ENCODE measurements at regions not wholly inside any gene's neighbourhood (a gene's known extent, or its start where the extent isn't known, plus 50 kb on each side); places are given as distances from the start of the nearest gene placed in this dataset.
"Not testable (repeated sequence)": the region's sequence is repeated elsewhere in the genome, so short reads cannot be mapped to it uniquely, and the experiment has no call there.

DNA sequence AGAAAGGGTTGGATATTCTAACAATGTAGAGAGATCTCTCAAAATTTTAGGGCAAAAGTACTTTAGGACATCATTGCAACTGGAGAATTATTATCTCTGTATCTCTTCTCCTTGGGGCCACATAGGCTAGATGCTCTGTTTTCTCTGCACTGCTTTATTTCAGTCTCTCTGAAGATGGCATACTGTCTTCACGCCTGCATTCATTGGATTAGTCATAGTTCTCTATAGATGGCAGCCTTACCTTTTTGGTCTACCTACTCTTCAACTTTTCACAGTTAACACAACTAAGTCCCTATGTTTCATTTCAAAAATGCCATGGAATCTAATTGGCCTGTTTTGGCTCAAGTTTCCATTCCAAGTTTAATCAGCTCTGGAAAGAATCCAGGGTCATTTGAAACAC lies 1623.3 kb upstream of the B3GALT2 start:
- no peak for DNase-seq (ENCODE audit: low spot score)

DNA sequence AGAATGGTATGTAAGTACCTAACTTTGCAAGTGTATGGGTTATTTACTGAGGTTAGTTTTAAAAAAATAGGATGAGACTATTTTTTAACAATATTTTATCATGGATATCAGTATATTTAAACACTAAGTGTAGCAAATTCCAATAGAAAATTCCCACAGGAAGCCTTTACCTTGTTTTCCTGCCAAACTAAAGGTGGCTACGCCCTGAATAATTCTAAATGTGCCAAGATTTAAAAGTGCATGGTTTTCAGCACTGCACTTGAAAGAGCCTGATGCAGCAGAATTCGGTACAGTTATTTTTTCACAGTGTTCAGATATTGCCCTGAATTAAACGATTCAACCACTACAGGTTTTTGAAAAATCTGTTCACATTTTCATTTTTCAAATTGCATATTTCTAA lies 1622.8 kb upstream of the B3GALT2 start:
- no peak for DNase-seq (ENCODE audit: low spot score)

DNA sequence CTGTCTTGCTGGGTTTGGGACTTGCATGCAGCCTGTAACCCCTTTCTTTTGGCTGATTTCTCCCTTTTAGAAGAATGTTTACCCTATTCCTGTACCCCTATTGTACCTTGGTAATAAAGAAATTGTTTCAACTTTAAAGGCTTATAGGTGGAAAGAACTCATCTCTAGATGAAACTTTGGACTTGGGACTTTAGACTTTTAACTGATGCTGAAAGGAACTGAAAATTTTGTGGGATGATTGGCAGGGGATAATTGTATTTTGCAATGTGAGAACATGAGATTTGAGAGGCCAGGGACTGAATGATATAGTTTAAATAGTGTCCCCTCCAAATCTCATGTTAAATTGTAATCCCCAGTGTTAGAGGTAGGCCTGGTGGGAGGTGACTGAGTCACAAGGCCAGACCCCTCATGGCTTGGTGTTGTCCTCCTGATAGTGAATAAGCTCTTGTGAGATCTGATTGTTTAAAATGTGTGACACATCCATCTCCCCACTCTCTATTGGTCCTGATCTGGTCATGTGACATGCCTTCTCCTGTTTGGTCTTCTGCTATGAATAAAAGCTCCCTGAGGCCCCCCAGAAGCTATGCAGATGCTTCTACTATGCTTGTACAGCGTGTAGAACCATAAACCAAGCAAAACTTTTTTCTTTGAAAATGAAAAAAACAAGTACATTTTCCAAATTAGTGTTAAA lies 1621.3 kb upstream of the B3GALT2 start:
- no peak for DNase-seq (ENCODE audit: low spot score)

DNA sequence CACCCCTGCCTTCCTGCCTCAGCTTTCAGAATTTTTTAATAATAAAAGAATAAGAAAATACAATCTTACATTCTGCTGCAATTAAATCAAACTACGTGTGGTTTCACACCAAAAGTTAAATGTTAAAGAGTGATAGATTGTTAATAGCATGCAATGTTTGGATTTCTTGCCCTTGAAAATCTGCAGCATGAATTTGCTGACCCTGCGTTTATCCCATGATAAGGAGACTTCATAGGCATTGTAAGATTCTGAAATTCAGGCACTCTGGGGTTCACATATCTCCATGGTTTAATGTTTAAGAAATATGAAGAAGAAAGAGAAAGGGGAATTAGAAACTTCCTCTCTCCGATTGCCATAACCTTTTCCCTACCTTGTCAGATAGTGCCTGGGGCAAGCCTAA lies 1616.2 kb upstream of the B3GALT2 start:
- DNase-seq (ENCODE audit: low spot score) = no peak

DNA sequence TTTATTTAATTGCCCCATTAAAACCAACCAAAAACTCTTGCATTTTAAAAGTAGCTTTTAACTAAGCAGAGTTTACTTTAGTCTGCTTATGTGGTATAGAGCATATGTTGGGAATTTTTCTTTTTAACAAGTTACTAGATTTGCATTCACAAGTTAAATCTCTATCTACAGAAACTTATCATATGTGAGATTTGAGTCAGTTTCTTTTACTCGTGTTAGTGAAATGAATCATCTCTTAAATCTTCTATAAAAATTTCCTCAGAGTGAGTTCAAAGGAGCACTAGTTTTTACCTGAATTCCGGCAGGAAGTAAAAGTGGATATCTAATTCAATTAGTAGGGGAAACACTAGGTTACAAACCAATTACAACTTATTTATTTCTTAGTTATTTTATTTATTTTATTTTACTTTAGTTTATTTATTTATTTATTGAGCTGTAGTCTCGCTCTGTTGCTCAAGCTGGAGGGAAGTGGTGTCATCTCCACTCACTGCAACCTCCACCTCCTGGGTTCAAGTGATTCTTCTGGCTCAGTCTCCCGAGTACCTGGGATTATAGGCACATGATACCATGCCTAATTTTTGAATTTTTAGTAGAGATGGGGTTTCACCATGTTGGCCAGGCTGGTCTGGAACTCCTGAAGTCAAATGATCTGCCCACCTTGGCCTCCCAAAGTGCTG lies 1609.6 kb upstream of the B3GALT2 start:
- DNase-seq (ENCODE audit: low spot score) = no peak

DNA sequence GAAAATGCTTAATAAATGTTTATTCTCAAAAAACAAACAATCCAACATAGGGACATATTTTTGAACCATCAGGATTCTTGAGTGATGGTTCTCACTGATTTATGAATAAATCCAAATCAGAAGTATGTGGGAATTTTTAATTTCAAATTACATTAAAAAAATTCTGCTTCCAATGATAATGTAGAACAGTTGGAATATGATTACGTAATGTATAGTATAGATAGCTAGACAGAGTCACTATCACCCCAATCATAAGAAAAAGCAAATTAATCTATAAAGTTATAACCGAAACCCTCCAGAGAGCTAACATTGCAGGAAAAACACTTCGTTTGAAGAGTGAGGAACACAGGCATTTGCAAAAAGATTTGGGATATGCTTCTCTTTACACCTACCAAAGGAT lies 1600.6 kb upstream of the B3GALT2 start:
- DNase-seq (ENCODE audit: low spot score) = no peak

DNA sequence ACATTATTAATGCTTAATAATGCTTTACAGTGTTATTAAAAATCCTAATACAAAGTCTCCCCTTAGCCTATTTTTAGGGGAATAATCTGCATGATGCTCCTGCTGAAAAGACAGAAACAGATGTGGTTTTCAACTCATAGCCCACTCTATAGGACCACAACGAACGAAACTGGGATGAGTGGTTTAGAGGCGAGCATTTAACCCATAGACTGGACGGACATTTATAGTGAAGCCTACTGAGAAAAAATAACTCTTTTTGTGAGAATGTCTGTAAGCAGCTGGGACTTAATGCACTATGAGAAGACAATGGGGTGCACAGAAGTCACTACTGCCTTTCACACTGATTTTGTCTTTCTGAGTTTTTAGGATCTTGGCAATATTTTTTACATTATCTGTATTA lies 1599.6 kb upstream of the B3GALT2 start:
- DNase-seq (ENCODE audit: low spot score) = no peak

DNA sequence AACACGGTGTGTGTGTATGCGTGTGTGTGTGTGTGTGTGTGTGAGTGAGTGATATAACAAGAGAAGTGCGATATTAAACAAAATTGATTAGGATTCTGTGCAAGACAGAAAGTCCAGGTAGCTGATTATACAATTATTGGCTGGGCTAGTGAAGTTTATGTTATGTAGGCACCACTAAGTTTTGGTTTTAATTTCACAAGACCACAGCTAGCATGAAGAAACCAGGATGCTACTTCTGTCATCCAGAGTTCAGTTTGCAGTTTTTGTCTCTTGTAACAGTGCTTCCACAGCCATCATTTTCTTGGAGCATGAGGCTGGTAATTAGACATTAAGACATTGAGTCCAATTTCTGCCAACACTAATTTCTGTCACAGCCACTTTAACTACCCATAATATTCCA lies 1590.2 kb upstream of the B3GALT2 start:
- DNase-seq (ENCODE audit: low spot score) = no peak

DNA sequence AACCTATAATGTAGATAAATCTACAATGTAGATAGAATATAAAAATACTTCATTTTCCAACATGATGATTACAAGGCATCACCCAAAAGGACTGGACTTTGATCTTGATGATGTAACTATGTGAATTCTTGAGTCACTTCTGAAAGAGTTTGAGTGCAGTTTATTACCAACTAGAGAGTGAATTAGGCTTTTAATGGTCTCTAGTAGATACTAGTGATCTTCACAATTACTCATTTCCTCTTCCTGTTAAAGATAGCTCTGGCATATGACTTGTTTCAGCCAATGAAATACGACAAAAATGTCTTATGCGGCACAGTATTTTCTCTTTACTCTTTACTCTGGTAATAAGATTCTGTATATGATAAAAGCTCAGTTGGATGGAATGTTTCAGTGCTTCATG lies 1588.1 kb upstream of the B3GALT2 start:
- DNase-seq (ENCODE audit: low spot score) = no peak

DNA sequence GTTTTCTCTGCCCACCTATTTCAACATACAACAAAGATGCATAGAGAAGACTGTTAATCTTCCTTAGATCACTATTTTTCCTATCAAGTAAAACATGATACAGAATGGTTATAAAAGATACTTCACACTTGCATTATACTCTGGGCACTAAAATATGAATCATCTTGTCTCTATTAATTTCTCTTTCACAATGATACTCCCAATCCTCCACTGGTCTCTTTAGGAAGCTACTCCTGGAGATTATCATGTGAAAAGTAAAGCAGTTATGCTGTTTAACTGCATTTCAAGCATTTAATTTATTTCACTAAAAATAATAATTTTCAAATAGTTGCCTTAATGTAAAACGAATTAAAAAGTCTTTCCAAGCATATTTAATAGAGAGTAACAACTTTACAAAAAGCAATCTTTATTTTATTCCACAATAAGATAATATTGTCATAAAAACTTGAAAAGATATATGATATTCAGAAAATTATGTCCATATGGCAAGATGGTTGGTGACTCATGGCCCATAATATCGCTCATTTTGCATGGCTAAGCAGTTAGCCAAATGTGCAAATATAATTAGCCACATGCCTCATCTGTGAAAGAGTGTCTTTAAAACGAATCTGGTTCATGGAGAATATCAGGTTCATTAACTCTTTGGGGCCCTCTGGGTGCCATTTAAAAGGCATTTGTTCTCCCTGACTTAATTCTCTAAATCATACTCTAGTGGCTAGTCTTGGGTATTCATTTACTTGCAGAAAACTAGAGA lies 1569.0 kb upstream of the B3GALT2 start:
- no peak for DNase-seq (ENCODE audit: low spot score)

DNA sequence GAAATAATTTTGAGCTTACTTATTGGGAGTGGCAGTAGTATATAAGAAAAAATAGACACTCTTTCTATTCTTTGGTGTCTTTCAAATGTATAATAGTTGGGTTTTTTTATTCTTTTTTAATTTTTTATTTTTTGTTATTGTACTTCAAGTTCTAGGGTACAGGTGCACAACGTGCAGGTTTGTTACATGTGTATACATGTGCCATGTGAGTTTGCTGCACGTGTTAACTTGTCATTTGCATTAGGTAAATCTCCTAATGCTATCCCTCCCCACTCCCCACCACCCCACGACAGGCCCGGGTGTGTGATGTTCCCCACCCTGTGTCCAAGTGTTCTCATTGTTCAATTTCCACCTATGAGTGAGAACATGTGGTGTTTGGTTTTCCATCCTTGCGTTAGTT lies 1552.4 kb upstream of the B3GALT2 start:
- not testable (repeated sequence) for DNase-seq (ENCODE audit: low spot score)

DNA sequence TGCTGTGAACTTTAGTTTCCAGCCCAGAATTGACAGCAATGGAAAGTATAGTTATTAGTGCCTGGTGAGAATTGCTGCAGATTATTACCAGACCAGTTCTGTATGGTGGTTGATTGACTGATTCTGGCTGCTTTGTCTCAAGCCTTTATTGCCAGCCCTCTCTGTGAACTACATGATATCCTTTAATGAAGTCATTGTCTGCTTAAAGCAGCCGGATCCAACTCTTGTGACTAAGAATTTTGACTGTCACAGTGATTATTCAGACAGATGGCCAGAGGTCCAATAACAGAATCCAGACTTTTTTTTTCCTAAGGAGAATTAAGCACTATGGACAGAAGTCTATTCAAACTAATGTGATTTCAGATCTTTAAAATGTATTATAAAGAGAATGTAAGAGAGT lies 1548.6 kb upstream of the B3GALT2 start:
- DNase-seq (ENCODE audit: low spot score) = no peak

DNA sequence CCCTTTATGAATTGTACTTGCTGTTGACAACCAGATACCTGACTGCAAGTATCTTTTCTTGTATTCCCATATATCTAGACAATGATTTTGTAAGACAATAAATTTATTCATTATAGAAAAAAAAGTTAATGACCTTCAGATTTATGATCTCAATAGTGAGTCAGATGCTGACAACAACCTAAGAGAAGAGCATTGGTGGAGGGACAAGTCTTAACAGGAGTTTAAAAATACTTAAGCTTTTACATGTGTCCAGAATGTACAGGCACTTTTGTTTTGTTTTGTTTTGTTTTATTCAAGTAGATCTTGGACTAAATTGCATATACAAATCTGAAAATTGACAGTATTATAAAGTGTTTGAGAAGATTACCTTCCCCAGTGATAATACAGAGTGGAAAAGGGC lies 1544.6 kb upstream of the B3GALT2 start:
- no peak for DNase-seq (ENCODE audit: low spot score)

DNA sequence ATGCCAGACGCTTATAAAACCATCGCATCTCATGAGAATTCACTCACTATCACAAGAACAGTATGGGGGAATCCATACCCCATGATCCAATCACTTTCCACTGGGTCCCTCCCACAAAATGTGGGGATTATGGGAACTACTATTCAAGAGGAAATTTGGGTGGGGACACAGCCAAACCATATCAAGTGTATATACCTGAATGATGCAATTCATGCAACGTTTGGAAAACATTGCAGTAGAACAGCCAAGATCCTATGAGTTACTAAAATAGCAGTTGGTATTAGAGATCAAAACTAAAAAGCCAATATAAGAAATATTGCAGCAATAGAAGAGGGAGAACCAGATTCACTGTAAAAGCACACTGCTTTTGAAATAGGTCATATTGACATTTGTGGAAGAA lies 1543.9 kb upstream of the B3GALT2 start:
- DNase-seq (ENCODE audit: low spot score) = no peak

DNA sequence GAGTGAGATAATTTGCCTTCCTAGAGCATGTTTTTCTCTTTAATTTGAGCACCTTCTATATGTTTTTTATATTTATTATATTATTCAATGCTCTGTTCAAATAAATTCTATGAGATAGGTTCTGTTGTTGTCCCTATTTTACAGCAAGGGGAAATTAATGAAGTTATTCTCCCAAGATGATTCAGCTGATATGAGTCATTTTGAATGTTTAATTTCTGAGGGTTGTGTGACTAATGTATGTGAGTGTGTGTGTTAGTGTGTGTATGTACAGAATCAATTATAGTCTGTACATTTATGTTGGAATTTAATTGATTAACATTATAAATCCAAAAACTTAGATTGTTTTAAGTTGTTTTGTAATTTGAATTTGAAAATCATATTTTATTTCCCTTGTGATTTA lies 1536.7 kb upstream of the B3GALT2 start:
- no peak for DNase-seq (ENCODE audit: low spot score)

DNA sequence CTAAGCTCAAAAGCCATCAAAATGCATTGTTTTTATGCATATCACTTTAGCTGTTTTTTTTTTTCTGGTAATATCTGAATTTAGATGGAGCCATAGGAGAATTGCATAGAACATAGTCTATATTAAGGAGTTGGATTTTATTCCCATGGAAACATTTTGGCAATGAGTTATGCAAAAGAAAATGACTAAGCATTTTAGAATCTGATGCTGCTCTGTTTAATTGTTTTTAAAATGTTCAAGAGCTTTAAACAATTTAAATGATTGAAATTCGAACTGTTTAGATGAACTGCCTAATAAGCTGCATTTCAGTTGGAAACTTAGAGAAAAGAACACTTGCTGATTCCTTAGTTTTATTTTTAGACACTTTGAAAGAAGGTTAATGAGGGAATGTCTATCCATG lies 1531.5 kb upstream of the B3GALT2 start:
- DNase-seq (ENCODE audit: low spot score) = no peak

DNA sequence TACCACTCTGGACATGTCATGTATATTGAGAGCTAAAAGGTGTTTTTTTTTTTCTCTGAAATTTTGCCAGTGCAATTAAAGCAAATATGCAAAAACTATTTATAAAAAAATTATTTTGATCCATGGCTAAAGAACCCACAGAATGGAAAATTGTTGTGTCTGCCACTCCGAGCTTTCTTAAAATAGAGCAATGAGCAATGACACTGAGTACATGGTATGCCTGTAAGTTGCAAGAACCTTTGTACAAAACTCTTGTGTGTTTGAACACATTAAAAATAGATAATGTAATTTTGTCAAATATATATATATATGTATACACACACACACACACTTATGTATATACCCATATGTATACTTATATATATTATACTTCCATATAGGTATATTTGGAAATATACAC lies 1530.9 kb upstream of the B3GALT2 start:
- DNase-seq (ENCODE audit: low spot score) = no peak

DNA sequence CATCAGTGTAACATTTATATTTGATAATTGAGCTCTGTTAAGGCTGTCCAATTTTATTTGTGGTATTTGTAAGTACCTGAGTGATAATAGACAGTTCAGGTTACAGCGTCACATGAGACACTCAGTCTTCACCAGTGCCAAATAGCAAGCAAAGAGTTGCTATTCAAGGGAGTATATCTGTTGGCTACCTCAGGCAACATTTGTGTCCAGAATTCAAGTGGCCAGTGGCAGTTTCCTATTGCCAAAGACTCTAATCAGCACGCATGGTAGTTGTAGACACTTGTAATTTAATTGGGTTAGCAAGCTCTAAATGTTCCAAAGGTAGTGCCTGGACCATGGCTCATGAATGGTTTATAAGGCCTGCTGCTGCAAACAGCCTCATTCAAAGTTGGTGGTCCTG lies 1524.3 kb upstream of the B3GALT2 start:
- no peak for DNase-seq (ENCODE audit: low spot score)

DNA sequence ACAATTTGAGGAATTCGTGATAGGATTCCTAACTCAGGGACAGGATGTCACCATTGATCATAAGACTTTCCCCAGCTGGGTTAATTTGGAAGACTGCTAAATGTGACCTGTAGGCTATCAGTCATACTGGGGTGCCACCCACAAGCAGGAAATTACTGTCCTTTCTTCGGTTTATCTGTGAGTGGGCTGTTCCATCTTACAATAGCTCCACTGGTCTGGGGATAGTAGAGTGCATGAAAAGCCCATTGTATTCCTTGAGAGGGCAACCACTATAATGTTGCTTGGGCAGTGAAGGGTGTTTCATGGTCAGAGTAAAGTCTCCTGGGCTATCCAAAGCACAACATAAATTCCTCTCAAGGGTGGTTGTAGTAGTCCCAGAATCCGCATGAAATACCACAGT lies 1523.0 kb upstream of the B3GALT2 start:
- DNase-seq (ENCODE audit: low spot score) = peak; percentile 5

DNA sequence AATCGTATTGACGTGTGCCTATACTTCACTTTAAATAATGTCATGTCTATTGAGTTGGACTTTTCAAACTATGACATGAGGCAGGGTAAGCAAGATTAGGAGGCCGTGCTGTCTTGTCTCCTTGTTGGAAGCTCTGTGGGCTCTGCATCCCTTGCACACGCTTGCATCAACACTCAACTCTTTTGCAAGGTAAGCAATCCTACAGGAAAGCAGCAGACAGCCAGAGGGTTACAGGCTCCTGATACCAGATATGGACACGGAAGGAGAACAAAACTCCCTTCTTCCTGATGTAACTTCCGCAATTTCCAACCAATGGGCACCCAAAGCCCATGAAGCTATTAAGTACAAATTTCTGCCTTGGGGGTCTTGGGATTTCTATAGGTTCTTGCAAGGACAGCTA lies 1520.7 kb upstream of the B3GALT2 start:
- DNase-seq (ENCODE audit: low spot score) = no peak

DNA sequence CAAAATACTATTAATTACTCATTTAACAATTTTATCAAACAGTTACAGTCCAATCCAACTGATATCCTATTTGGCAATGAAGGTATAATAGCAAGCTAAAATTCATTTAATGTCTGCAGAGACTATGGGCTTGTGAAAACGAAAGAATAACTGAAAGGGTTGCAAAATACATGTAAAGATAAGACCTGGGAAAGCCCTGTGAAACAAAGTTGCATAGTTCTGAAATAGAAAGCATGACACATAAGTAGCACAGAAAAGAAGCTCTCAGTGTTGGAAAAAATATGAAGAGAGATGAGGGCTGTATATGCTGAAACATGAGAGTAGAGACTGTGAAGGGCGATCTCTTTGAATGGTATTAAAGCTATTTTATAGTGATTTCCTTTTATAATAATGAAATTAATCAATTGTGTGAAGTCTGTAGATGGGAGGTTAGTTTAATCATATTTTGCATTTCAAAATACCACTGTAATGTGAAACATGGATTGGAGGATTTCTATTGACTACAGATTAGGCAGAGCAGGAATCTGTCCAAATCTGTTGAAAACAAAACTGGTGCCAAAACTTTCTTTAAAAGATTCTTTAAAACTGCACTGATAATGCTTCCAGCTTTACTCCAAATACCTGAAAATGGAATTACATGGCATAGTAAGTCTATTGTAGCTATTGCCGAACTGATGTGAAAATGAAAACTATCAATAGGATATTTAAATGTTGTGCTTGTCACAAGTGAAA lies 1518.9 kb upstream of the B3GALT2 start:
- peak; percentile 6 for DNase-seq (ENCODE audit: low spot score)

DNA sequence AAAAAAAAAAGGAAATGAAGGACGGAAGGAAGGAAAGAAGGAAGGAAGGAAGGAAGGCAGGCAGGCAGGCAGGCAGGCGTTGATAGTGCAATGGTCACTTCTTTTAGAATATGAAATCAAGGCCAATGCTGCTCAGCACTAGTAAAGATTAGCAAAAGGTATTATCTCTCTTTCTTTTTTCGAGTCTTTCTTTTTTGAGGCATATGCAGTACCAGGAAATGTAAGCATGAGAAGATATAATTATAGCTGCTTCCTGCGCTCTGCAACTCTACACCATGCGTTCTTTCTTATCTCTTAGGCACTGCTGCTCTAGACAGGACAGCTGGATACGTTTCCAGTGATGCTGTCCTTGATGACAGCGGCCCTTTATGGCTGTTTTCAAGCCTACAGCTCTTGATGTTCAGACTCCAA lies 1512.5 kb upstream of the B3GALT2 start:
- no peak for DNase-seq (ENCODE audit: low spot score)

DNA sequence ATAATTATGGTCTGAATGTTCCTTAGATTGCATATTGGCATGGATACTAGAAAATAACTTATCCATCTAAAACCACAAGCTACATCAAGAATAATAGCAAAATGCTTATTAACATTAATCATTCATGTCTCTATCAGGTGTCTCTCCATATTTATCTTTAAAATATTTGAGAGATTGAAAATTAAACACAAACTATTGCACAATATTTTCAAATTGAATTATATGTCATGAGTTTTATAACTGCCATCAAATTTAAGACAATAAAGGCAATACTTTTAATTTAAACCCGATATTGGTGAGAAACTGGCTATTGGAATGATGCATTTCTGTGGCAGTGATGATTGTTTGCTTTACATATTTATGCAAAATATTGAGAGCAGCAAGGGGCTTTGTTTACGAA lies 1506.8 kb upstream of the B3GALT2 start:
- DNase-seq (ENCODE audit: low spot score) = no peak
